ENCODE measurements at regions not wholly inside any gene's neighbourhood (a gene's known extent, or its start where the extent isn't known, plus 50 kb on each side); places are given as distances from the start of the nearest gene placed in this dataset.

DNA sequence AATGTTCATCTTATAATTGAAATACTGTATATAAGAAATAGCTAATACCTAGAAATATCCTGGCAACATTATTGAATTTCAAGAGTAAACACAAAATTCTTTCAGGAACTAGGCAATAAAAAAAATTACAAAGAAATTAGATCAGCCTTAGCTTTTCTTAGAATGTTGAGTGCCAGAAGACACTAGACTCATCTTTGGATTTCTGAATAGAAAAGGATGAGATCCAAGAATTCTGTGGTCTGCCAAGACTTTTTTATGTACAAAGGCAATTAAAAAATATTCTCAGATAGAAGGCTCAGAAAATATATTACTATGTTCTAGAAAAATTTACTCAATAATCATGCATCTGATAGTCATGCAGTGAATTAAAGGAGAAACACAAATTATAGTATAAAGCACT lies 294.5 kb upstream of the CDIN1 start:
- TF ChIP-seq, protein P1, sequence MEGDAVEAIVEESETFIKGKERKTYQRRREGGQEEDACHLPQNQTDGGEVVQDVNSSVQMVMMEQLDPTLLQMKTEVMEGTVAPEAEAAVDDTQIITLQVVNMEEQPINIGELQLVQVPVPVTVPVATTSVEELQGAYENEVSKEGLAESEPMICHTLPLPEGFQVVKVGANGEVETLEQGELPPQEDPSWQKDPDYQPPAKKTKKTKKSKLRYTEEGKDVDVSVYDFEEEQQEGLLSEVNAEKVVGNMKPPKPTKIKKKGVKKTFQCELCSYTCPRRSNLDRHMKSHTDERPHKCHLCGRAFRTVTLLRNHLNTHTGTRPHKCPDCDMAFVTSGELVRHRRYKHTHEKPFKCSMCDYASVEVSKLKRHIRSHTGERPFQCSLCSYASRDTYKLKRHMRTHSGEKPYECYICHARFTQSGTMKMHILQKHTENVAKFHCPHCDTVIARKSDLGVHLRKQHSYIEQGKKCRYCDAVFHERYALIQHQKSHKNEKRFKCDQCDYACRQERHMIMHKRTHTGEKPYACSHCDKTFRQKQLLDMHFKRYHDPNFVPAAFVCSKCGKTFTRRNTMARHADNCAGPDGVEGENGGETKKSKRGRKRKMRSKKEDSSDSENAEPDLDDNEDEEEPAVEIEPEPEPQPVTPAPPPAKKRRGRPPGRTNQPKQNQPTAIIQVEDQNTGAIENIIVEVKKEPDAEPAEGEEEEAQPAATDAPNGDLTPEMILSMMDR (IDR thresholded peaks at IDR 0.05; ENCODE audit: unreplicated experiment): no peak
- no peak for DNase-seq (ENCODE audit: low spot score)
- Mint-ChIP-seq H3K27ac (ENCODE audit: unreplicated experiment) (no peak overlapping the region), H3K27me3 (ENCODE audit: unreplicated experiment) (peaks cover 2% of the 10 kb centered on the region), H3K4me3 (ENCODE audit: unreplicated experiment) (no peak overlapping the region), H3K36me3 (ENCODE audit: low read depth, unreplicated experiment) (no peaks in the 10 kb centered on the region), H3K9me3 (ENCODE audit: unreplicated experiment) (no peaks in the 10 kb centered on the region), H3K4me1 (ENCODE audit: unreplicated experiment) (no peaks in the 10 kb centered on the region)

DNA sequence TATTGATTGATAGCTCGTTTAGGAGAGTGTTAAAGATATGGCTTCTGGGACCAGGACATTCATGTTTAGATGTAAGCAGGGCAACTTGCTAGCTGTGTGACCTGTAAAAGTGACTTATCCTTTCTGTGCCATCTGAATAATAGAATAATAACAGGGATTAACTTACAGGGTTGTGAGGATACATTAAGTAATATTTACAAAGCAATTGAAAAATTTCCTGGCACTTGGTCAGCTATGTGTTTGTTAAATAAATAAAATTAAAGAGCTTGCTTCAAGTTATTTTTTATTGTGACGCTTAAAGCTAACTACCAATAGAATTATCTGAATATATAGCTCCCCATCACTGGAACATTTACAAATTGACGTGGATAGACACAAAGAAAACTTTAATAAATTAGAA lies 287.9 kb upstream of the CDIN1 start:
- Mint-ChIP-seq H3K27me3 (ENCODE audit: unreplicated experiment) (no peaks in the 10 kb centered on the region), H3K4me3 (ENCODE audit: unreplicated experiment) (no peak overlapping the region), H3K9me3 (ENCODE audit: unreplicated experiment) (no peaks in the 10 kb centered on the region), H3K27ac (ENCODE audit: unreplicated experiment) (no peak overlapping the region), H3K4me1 (ENCODE audit: unreplicated experiment) (no peaks in the 10 kb centered on the region), H3K36me3 (ENCODE audit: low read depth, unreplicated experiment) (no peaks in the 10 kb centered on the region)
- no peak for DNase-seq (ENCODE audit: low spot score)
- TF ChIP-seq, protein P1 (IDR thresholded peaks at IDR 0.05; ENCODE audit: unreplicated experiment): no peak

DNA sequence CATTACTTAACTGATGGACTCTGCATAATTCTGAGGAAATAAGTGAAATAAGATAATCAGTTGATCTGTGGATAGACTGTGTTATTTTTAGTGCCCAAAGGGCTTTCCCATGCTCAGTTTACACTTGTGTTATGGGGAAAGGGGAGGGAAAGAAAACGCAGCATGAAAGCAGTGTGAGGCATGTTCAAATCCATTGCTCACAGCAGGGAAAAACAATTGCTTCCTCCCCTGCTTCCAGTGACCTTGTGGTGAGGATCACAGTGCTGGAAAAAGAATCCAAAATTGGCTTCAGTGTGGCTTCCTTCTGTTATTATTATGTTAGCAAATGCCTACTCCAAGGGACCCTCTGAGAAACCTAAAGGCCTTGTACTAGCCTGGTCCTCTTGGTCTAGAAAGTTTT lies 285.1 kb upstream of the CDIN1 start:
- Mint-ChIP-seq H3K9me3 (ENCODE audit: unreplicated experiment) (no peaks in the 10 kb centered on the region), H3K36me3 (ENCODE audit: low read depth, unreplicated experiment) (no peaks in the 10 kb centered on the region), H3K27me3 (ENCODE audit: unreplicated experiment) (no peaks in the 10 kb centered on the region), H3K27ac (ENCODE audit: unreplicated experiment) (no peak overlapping the region), H3K4me1 (ENCODE audit: unreplicated experiment) (no peaks in the 10 kb centered on the region), H3K4me3 (ENCODE audit: unreplicated experiment) (no peak overlapping the region)
- DNase-seq (ENCODE audit: low spot score): no peak
- TF ChIP-seq, protein P1 (IDR thresholded peaks at IDR 0.05; ENCODE audit: unreplicated experiment): no peak

DNA sequence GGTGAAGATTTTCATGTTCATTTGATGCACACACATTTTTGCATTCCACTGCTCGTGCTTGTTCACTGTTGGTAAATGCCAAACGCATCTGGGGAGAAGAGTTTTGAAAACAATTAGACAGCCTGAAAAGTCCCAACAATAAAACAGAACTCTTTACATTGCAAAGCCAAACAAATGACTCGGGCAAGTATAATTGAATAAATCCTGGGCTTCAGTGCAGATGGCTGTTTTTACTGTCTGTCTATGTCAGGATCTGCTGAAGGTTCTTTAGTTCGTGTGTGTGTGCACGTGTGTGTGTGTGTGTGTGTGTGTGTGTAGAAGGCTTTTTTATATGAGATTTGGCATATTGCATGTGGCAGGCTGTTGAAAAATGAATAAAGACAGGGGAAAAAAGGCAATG lies 277.5 kb upstream of the CDIN1 start:
- no peaks in the 10 kb centered on the region for H3K4me1 Mint-ChIP-seq (ENCODE audit: unreplicated experiment)
- no peak overlapping the region for H3K4me3 Mint-ChIP-seq (ENCODE audit: unreplicated experiment)
- no peaks in the 10 kb centered on the region for H3K27me3 Mint-ChIP-seq (ENCODE audit: unreplicated experiment)
- DNase-seq (ENCODE audit: low spot score): no peak
- no peak overlapping the region for H3K27ac Mint-ChIP-seq (ENCODE audit: unreplicated experiment)
- no peaks in the 10 kb centered on the region for H3K9me3 Mint-ChIP-seq (ENCODE audit: unreplicated experiment)
- TF ChIP-seq, protein P1 (IDR thresholded peaks at IDR 0.05; ENCODE audit: unreplicated experiment): no peak
- H3K36me3 Mint-ChIP-seq (ENCODE audit: low read depth, unreplicated experiment): no peaks in the 10 kb centered on the region

DNA sequence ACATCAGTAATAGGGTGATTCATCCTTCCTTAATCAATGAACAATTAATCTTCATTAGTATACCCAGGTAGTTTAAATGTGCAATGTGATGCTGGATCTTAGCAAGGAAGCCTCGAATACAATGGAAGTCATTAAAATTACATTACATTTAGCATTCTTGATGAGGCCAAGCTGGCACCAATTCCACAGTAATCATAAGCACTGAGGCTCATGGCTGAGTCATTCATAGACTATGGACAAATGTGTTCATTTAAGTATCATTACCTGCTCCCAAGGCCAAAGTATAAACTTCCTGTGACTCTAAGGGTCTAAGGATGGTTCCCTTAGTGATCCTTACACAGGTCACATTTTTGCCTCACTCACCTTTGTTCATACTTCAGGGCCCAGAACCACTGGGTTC lies 266.4 kb upstream of the CDIN1 start:
- H3K9me3 Mint-ChIP-seq (ENCODE audit: unreplicated experiment): no peaks in the 10 kb centered on the region
- no peak overlapping the region for H3K27ac Mint-ChIP-seq (ENCODE audit: unreplicated experiment)
- no peak overlapping the region for H3K4me3 Mint-ChIP-seq (ENCODE audit: unreplicated experiment)
- TF ChIP-seq, protein P1 (IDR thresholded peaks at IDR 0.05; ENCODE audit: unreplicated experiment): no peak
- H3K27me3 Mint-ChIP-seq (ENCODE audit: unreplicated experiment): no peaks in the 10 kb centered on the region
- no peak for DNase-seq (ENCODE audit: low spot score)
- no peaks in the 10 kb centered on the region for H3K4me1 Mint-ChIP-seq (ENCODE audit: unreplicated experiment)
- H3K36me3 Mint-ChIP-seq (ENCODE audit: low read depth, unreplicated experiment): no peaks in the 10 kb centered on the region
